Liver (tissue), 8 donors: ENCODE measurements at regions not wholly inside any gene's neighbourhood (a gene's known extent, or its start where the extent isn't known, plus 50 kb on each side); places are given as distances from the start of the nearest gene placed in this dataset.

ENCODE experiments used
- DNase-seq: peaks from one replicate; pipeline ENCODE4 v3.0.0-alpha.2; 2017; ENCODE audit warnings: low spot score
- H3K27ac ChIP-seq, 2 donors: one replicate each; pipeline ENCODE4 v1.7.0; 2013; ENCODE audit warnings: inconsistent platforms in 2 of 2, low read length in 2 of 2, control low read depth in 1 of 2, low read depth in 1 of 2, mild to moderate bottlenecking in 1 of 2
- H3K27me3 ChIP-seq, 4 donors: one replicate each; pipeline versions ENCODE4 v1.6.1 to v1.7.0; 2013; ENCODE audit warnings: low read length in 3 of 4, inconsistent platforms in 1 of 4, mild to moderate bottlenecking in 1 of 4, moderate library complexity in 1 of 4; ENCODE audit not compliant: control insufficient read depth in 4 of 4, insufficient read depth in 4 of 4
- H3K36me3 ChIP-seq, 4 donors: one replicate each; pipeline versions ENCODE4 v1.6.1 to v1.7.0; 2013; ENCODE audit warnings: low read length in 3 of 4, mild to moderate bottlenecking in 3 of 4, low read depth in 1 of 4, moderate library complexity in 1 of 4; ENCODE audit not compliant: control insufficient read depth in 4 of 4, insufficient read depth in 3 of 4
- H3K4me1 ChIP-seq, 4 donors: one replicate each; pipeline versions ENCODE4 v1.6.1 to v1.7.0; 2013; ENCODE audit warnings: low read length in 3 of 4, mild to moderate bottlenecking in 3 of 4, moderate library complexity in 1 of 4; ENCODE audit not compliant: control insufficient read depth in 4 of 4, insufficient read depth in 4 of 4
- H3K4me3 ChIP-seq, 3 donors: one replicate each; pipeline versions ENCODE4 v1.6.1 to v1.7.0; 2013; ENCODE audit warnings: low read length in 3 of 3, control low read depth in 1 of 3, low read depth in 1 of 3, mild to moderate bottlenecking in 1 of 3
- H3K9ac ChIP-seq, 2 donors: one replicate each; pipeline ENCODE4 v1.7.0; 2013; ENCODE audit warnings: low read length in 2 of 2, mild to moderate bottlenecking in 2 of 2, moderate library complexity in 2 of 2, control low read depth in 1 of 2, low read depth in 1 of 2
- H3K9me3 ChIP-seq, 4 donors: one replicate each; pipeline versions ENCODE4 v1.6.1 to v1.7.0; 2013; ENCODE audit warnings: low read length in 3 of 4; ENCODE audit not compliant: control insufficient read depth in 4 of 4
- EGR1 ChIP-seq, 2 donors: IDR thresholded peaks; 2 replicates each; pipeline ENCODE4 v1.6.1; 2016 to 2018; ENCODE audit warnings: antibody characterized with exemption in 2 of 2, low read depth in 2 of 2
- FOXA1 ChIP-seq: IDR thresholded peaks from 2 replicates; pipeline ENCODE4 v1.6.1; 2016; ENCODE audit warnings: antibody characterized with exemption
- GABPA ChIP-seq, 2 donors: IDR thresholded peaks in 1 of 2; conservative IDR thresholded peaks in 1 of 2; 2 replicates each; pipeline ENCODE4 v1.6.1; 2016; ENCODE audit warnings: antibody characterized with exemption in 2 of 2, mild to moderate bottlenecking in 1 of 2, moderate library complexity in 1 of 2
- HNF4A ChIP-seq, 2 donors: conservative IDR thresholded peaks; 2 replicates each; pipeline ENCODE4 v1.6.1; 2016; ENCODE audit warnings: antibody characterized with exemption in 2 of 2, mild to moderate bottlenecking in 2 of 2
- JUND ChIP-seq, 2 donors: IDR thresholded peaks; 2 replicates each; pipeline ENCODE4 v1.6.1; 2016; ENCODE audit warnings: antibody characterized with exemption in 2 of 2
- RAD21 ChIP-seq, 2 donors: IDR thresholded peaks; 2 replicates each; pipeline ENCODE4 v1.6.1; 2016; ENCODE audit warnings: antibody characterized with exemption in 2 of 2, mild to moderate bottlenecking in 2 of 2
- RXRA ChIP-seq, 2 donors: IDR thresholded peaks; 2 replicates each; pipeline ENCODE4 v1.6.1; 2017 to 2018; ENCODE audit warnings: antibody characterized with exemption in 2 of 2, mild to moderate bottlenecking in 1 of 2
- SP1 ChIP-seq: IDR thresholded peaks from 2 replicates; pipeline ENCODE4 v1.6.1; 2018; ENCODE audit warnings: antibody characterized with exemption, mild to moderate bottlenecking
- TAF1 ChIP-seq: conservative IDR thresholded peaks from 2 replicates; pipeline ENCODE4 v1.6.1; 2016; ENCODE audit warnings: antibody characterized with exemption, mild to moderate bottlenecking
- YY1 ChIP-seq: IDR thresholded peaks from 2 replicates; pipeline ENCODE4 v1.6.1; 2016; ENCODE audit warnings: antibody characterized with exemption, mild to moderate bottlenecking
- WGBS: extraction: QIAGEN DNeasy Blood & Tissue Kit; methylation state at CpG from one replicate; pipeline ENCODE4 v1.1.7; 2013; 5-methylcytosine and 5-hydroxymethylcytosine counted together
- TF ChIP-seq, protein P1 (sequence below): IDR thresholded peaks from 2 replicates; pipeline ENCODE4 v1.6.1; 2016; ENCODE audit warnings: antibody characterized with exemption
- TF ChIP-seq, protein P2 (sequence below): IDR thresholded peaks from 2 replicates; pipeline ENCODE4 v1.6.1; 2016; ENCODE audit warnings: antibody characterized with exemption, mild to moderate bottlenecking
- TF ChIP-seq, protein P3 (sequence below): IDR thresholded peaks from 2 replicates; pipeline ENCODE4 v1.6.1; 2016; ENCODE audit warnings: antibody characterized with exemption
- TF ChIP-seq, protein P4 (sequence below): fragments of 150-350 bp; IDR thresholded peaks from 2 replicates; pipeline ENCODE4 v1.5.1; 2017; ENCODE audit warnings: improper control_type of control experiment, low read depth, low read length; ENCODE audit not compliant: missing input control
- donor health status: healthy.
- donor health status: healthy.
- donor health status: healthy.
- donor health status: healthy.
- donor health status: healthy.

DNA sequence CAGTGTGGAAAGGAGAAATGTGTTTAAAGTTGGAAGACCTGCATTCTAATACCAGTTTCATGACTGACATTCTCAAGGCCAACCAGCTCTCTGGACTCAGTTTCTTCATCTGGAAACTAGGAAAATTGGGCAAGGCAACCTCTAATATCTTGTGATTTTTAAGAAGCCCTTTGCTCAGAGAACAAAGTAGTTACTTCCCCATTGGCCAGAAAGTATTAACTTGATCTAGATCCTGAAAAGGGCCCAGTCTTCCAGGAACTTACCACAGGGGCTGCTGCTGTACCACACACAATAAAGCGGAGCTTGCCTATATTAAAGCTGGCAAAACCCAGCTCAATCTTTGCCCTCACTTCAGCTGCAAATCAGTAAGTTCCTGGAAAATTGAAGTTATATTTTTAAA is 155.6 kb upstream of the ADO start (continued):
- TF ChIP-seq, protein P1, sequence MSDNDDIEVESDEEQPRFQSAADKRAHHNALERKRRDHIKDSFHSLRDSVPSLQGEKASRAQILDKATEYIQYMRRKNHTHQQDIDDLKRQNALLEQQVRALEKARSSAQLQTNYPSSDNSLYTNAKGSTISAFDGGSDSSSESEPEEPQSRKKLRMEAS: no peak
- no peak for TF ChIP-seq SP1

DNA sequence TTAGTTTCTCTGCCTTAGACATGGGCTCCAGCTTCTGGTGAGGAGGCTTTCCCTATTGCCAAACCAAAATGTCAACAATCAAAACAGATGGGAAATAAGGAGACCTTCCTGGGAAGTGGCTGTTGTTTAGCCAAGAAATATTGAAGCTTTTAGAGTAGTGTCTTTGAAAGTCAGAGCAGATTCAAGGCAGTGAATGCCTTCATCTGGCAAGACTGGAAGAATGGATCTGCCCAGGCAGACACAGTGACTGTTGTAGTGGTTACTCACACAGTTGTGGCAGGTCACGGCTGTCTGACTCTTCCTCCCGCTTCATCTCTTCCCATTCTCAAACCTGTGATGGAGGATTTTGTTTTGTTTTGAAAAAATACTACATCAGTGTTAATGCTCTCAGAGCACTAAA is 154.1 kb upstream of the ADO start:
- H3K36me3 ChIP-seq: no peaks in the 10 kb centered on the region
- no peak overlapping the region for H3K4me3 ChIP-seq
- no peaks in the 10 kb centered on the region for H3K9me3 ChIP-seq
- H3K27me3 ChIP-seq: no peaks in the 10 kb centered on the region
- H3K9ac ChIP-seq: no peak overlapping the region
- WGBS: 95% methylated on average over 2 of the region's 2 CpGs
- TF ChIP-seq RAD21 (IDR thresholded peaks at IDR 0.05) (no peak), TAF1 (no peak), HNF4A (conservative IDR thresholded peaks at IDR 0.05) (no peak), SP1 (no peak), FOXA1 (no peak), RXRA (IDR thresholded peaks at IDR 0.05) (no peak), JUND (IDR thresholded peaks at IDR 0.05) (no peak), YY1 (no peak), EGR1 (IDR thresholded peaks at IDR 0.05; ENCODE audit: low read depth in 2 of 2) (no peak)
- TF ChIP-seq, protein P2, sequence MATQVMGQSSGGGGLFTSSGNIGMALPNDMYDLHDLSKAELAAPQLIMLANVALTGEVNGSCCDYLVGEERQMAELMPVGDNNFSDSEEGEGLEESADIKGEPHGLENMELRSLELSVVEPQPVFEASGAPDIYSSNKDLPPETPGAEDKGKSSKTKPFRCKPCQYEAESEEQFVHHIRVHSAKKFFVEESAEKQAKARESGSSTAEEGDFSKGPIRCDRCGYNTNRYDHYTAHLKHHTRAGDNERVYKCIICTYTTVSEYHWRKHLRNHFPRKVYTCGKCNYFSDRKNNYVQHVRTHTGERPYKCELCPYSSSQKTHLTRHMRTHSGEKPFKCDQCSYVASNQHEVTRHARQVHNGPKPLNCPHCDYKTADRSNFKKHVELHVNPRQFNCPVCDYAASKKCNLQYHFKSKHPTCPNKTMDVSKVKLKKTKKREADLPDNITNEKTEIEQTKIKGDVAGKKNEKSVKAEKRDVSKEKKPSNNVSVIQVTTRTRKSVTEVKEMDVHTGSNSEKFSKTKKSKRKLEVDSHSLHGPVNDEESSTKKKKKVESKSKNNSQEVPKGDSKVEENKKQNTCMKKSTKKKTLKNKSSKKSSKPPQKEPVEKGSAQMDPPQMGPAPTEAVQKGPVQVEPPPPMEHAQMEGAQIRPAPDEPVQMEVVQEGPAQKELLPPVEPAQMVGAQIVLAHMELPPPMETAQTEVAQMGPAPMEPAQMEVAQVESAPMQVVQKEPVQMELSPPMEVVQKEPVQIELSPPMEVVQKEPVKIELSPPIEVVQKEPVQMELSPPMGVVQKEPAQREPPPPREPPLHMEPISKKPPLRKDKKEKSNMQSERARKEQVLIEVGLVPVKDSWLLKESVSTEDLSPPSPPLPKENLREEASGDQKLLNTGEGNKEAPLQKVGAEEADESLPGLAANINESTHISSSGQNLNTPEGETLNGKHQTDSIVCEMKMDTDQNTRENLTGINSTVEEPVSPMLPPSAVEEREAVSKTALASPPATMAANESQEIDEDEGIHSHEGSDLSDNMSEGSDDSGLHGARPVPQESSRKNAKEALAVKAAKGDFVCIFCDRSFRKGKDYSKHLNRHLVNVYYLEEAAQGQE: no peak
- TF ChIP-seq, protein P3, sequence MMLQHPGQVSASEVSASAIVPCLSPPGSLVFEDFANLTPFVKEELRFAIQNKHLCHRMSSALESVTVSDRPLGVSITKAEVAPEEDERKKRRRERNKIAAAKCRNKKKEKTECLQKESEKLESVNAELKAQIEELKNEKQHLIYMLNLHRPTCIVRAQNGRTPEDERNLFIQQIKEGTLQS: no peak
- TF ChIP-seq, protein P4, sequence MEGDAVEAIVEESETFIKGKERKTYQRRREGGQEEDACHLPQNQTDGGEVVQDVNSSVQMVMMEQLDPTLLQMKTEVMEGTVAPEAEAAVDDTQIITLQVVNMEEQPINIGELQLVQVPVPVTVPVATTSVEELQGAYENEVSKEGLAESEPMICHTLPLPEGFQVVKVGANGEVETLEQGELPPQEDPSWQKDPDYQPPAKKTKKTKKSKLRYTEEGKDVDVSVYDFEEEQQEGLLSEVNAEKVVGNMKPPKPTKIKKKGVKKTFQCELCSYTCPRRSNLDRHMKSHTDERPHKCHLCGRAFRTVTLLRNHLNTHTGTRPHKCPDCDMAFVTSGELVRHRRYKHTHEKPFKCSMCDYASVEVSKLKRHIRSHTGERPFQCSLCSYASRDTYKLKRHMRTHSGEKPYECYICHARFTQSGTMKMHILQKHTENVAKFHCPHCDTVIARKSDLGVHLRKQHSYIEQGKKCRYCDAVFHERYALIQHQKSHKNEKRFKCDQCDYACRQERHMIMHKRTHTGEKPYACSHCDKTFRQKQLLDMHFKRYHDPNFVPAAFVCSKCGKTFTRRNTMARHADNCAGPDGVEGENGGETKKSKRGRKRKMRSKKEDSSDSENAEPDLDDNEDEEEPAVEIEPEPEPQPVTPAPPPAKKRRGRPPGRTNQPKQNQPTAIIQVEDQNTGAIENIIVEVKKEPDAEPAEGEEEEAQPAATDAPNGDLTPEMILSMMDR: no peak
- TF ChIP-seq, protein P1: no peak
- no peak for DNase-seq
- no peak overlapping the region for H3K27ac ChIP-seq
- no peaks in the 10 kb centered on the region for H3K4me1 ChIP-seq

DNA sequence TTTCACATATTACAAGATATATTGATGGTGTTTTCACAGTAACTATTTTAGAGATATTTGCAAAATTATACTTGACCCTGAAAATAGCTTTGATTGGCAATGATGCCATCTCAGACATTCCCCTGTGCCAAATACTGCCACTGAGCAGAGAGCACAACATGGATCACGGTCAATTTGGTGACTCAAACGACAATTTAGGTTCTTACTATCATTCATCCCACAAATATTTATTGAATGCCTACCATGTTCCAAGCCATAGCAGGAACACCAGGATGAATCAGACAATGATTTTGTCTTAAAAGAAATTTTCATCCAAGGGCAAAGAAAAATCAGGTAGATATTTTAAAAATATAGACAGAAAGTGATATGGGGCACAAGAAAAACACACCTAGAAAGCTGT is 153.2 kb upstream of the ADO start:
- Histone ChIP-seq H3K4me3 (no peak overlapping the region), H3K27me3 (no peaks in the 10 kb centered on the region), H3K9ac (no peak overlapping the region), H3K4me1 (no peaks in the 10 kb centered on the region), H3K9me3 (no peaks in the 10 kb centered on the region), H3K36me3 (no peaks in the 10 kb centered on the region), H3K27ac (no peak overlapping the region)
- DNase-seq: no peak
- 83% methylated on average over 2 of the region's 2 CpGs for WGBS
- no peak for TF ChIP-seq YY1
- TF ChIP-seq RXRA (IDR thresholded peaks at IDR 0.05): no peak
- TF ChIP-seq GABPA (IDR thresholded peaks at IDR 0.05 in 1 of 2, conservative IDR thresholded peaks at IDR 0.05 in 1 of 2): no peak
